ENCODE measurements at regions not wholly inside any gene's neighbourhood (a gene's known extent, or its start where the extent isn't known, plus 50 kb on each side); places are given as distances from the start of the nearest gene placed in this dataset.

- H3K36me3 ChIP-seq (ENCODE audit: insufficient read depth, low read length), result no peaks in the 10 kb centered on the region
- no peak for ATAC-seq (ENCODE audit: insufficient read depth, low read depth)
These were observed 140.8 kb upstream of the PJA1 start for GRCh38 chrX:69306063-69306404.

GRCh38 chrX:69305333-69306062 lies 140.2 kb upstream of the PJA1 start:
- Histone ChIP-seq H3K9me3 (ENCODE audit: insufficient read depth, low read length, severe bottlenecking) (no peaks in the 10 kb centered on the region), H3K9ac (ENCODE audit: low read depth, low read length) (no peak overlapping the region), H3K79me2 (ENCODE audit: insufficient read depth, low read length) (no peaks in the 10 kb centered on the region), H3K36me3 (ENCODE audit: insufficient read depth, low read length) (no peaks in the 10 kb centered on the region), H4K20me1 (ENCODE audit: insufficient read depth, low read length) (no peaks in the 10 kb centered on the region), H3K27me3 (ENCODE audit: insufficient read depth, low read length, poor library complexity) (no peaks in the 10 kb centered on the region), H3K4me3 (ENCODE audit: low read depth in 1 of 2, low read length in 2 of 2) (no peak overlapping the region), H3K4me2 (ENCODE audit: insufficient read depth, low read length) (no peak overlapping the region), H3K27ac (ENCODE audit: low read length) (no peak overlapping the region), H3K4me1 (ENCODE audit: insufficient read depth, low read length) (no peaks in the 10 kb centered on the region), H2AFZ (ENCODE audit: low read depth, low read length) (no peak overlapping the region)
- TF ChIP-seq, protein P1, sequence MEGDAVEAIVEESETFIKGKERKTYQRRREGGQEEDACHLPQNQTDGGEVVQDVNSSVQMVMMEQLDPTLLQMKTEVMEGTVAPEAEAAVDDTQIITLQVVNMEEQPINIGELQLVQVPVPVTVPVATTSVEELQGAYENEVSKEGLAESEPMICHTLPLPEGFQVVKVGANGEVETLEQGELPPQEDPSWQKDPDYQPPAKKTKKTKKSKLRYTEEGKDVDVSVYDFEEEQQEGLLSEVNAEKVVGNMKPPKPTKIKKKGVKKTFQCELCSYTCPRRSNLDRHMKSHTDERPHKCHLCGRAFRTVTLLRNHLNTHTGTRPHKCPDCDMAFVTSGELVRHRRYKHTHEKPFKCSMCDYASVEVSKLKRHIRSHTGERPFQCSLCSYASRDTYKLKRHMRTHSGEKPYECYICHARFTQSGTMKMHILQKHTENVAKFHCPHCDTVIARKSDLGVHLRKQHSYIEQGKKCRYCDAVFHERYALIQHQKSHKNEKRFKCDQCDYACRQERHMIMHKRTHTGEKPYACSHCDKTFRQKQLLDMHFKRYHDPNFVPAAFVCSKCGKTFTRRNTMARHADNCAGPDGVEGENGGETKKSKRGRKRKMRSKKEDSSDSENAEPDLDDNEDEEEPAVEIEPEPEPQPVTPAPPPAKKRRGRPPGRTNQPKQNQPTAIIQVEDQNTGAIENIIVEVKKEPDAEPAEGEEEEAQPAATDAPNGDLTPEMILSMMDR (IDR thresholded peaks at IDR 0.05; ENCODE audit: borderline replicate concordance, extremely low read depth, low read length, poor library complexity, severe bottlenecking), result no peak
- no peak for TF ChIP-seq EZH2 (IDR thresholded peaks at IDR 0.05; ENCODE audit: borderline replicate concordance, low read depth, low read length, severe bottlenecking)
- ATAC-seq (ENCODE audit: insufficient read depth, low read depth), result no peak
- no peak for DNase-seq

More at GRCh38 chrX:69306063-69306404, 140.8 kb upstream of the PJA1 start:
- Histone ChIP-seq H3K27ac (ENCODE audit: low read length) (no peak overlapping the region), H3K9me3 (ENCODE audit: insufficient read depth, low read length, severe bottlenecking) (no peaks in the 10 kb centered on the region), H3K9ac (ENCODE audit: low read depth, low read length) (no peak overlapping the region), H2AFZ (ENCODE audit: low read depth, low read length) (no peak overlapping the region), H3K79me2 (ENCODE audit: insufficient read depth, low read length) (no peaks in the 10 kb centered on the region), H3K4me1 (ENCODE audit: insufficient read depth, low read length) (no peaks in the 10 kb centered on the region), H4K20me1 (ENCODE audit: insufficient read depth, low read length) (no peaks in the 10 kb centered on the region), H3K27me3 (ENCODE audit: insufficient read depth, low read length, poor library complexity) (no peaks in the 10 kb centered on the region), H3K4me3 (ENCODE audit: low read depth in 1 of 2, low read length in 2 of 2) (no peak overlapping the region), H3K4me2 (ENCODE audit: insufficient read depth, low read length) (no peak overlapping the region)
- TF ChIP-seq, protein P1 (IDR thresholded peaks at IDR 0.05; ENCODE audit: borderline replicate concordance, extremely low read depth, low read length, poor library complexity, severe bottlenecking), result no peak
- no peak for TF ChIP-seq EZH2 (IDR thresholded peaks at IDR 0.05; ENCODE audit: borderline replicate concordance, low read depth, low read length, severe bottlenecking)
- DNase-seq, result no peak

DNA sequence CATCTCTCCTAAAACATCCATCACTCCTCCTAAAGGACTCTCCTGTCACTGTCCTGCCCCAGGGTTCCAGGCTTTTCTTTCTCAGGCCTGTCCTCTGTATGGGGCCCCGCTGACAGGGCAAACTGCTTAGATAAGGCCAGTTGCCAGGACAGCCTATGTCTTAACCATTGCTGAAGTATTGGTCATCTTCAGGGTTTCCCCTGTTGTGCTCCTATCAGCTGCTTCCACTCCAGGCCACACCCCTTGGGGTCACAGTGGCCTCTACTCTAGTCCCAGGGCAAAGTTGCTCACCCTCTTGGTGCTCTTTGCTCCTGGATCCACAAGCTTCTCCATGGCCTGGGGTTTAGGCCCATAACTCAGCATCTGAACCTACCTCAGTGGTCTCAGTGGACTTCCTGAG lies 138.0 kb upstream of the PJA1 start:
- no peak for TF ChIP-seq EZH2 (IDR thresholded peaks at IDR 0.05; ENCODE audit: borderline replicate concordance, low read depth, low read length, severe bottlenecking)
- TF ChIP-seq, protein P1 (IDR thresholded peaks at IDR 0.05; ENCODE audit: borderline replicate concordance, extremely low read depth, low read length, poor library complexity, severe bottlenecking), result no peak
- Histone ChIP-seq H3K4me2 (ENCODE audit: insufficient read depth, low read length) (no peak overlapping the region), H4K20me1 (ENCODE audit: insufficient read depth, low read length) (no peaks in the 10 kb centered on the region), H2AFZ (ENCODE audit: low read depth, low read length) (no peak overlapping the region), H3K4me3 (ENCODE audit: low read depth in 1 of 2, low read length in 2 of 2) (no peak overlapping the region), H3K4me1 (ENCODE audit: insufficient read depth, low read length) (no peaks in the 10 kb centered on the region), H3K79me2 (ENCODE audit: insufficient read depth, low read length) (no peaks in the 10 kb centered on the region), H3K9ac (ENCODE audit: low read depth, low read length) (no peak overlapping the region), H3K27ac (ENCODE audit: low read length) (no peak overlapping the region), H3K36me3 (ENCODE audit: insufficient read depth, low read length) (no peaks in the 10 kb centered on the region), H3K27me3 (ENCODE audit: insufficient read depth, low read length, poor library complexity) (no peaks in the 10 kb centered on the region), H3K9me3 (ENCODE audit: insufficient read depth, low read length, severe bottlenecking) (no peaks in the 10 kb centered on the region)
- ATAC-seq (ENCODE audit: insufficient read depth, low read depth), result no peak
- no peak for DNase-seq
